ENCODE measurements at regions not wholly inside any gene's neighbourhood (a gene's known extent, or its start where the extent isn't known, plus 50 kb on each side); places are given as distances from the start of the nearest gene placed in this dataset.

DNA sequence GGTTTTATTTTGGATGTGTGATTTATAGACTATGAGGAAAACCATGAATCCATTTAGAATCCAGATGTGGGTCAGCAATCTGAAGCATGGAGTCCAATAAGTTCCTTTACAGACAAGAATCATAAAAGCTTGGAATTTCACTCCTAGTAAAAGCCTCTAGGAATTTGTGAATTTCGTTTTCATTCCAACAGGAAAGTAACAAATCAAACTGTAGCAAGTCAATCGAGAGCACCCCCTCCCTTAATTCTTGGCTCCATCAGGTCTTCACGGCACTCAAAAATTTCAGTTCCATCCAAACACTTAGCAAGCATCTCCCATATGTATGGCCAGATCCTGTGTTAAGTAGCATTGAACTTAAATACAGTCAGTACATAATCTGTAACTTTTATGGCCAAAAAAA lies 143.6 kb upstream of the POU2AF2 start:
- peaks cover 24% of the 10 kb centered on the region for H3K27me3 Mint-ChIP-seq (ENCODE audit: low read depth)
- ATAC-seq (replicated peaks in 1 of 2) = no peak

DNA sequence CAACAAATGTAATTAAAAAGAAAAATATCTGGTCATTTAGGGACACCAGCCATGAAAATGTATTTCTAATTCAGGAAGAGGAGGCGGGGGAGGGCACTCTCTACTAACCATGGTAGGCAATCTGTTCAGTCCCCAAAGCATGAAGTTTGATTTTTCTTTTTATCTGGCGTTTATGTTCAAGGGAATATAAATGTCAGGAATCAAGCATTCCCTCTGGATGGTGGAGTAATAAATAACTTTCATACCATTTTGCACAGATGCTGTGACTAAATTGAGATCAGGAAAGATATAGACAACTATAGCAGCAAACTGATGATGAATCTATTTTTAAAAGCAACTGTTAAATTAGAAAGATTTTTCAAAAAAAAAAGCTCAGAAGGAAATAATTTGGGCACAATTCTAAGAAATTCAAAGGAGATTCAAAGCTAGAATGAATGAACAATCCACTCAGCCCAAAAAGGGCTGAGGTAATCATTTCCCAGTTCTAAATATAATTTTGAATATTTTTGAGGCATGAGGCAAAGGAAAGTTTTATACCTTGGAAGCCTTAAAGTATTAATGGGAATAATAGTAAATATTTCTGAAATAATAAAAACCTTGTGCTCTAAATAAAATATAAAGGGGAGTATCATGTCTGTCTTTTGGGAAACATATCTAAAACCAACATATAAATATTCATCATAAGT lies 146.4 kb upstream of the POU2AF2 start:
- H3K27me3 Mint-ChIP-seq (ENCODE audit: low read depth) = peaks cover 20% of the 10 kb centered on the region
- no peak overlapping the region for H3K27ac Mint-ChIP-seq
- no peak overlapping the region for H3K4me3 Mint-ChIP-seq
- H3K4me1 Mint-ChIP-seq (ENCODE audit: low read depth) = no peaks in the 10 kb centered on the region
- ATAC-seq (replicated peaks in 1 of 2) (no peak), DNase-seq (no peak)
- no peaks in the 10 kb centered on the region for H3K9me3 Mint-ChIP-seq
- no peaks in the 10 kb centered on the region for H3K36me3 Mint-ChIP-seq (ENCODE audit: insufficient read depth in 2 of 2)

More for the DNA sequence above, 143.6 kb upstream of the POU2AF2 start:
- Mint-ChIP-seq H3K36me3 (ENCODE audit: insufficient read depth in 2 of 2) (no peaks in the 10 kb centered on the region), H3K4me3 (no peak overlapping the region), H3K4me1 (ENCODE audit: low read depth) (no peaks in the 10 kb centered on the region), H3K9me3 (no peaks in the 10 kb centered on the region), H3K27ac (no peak overlapping the region)
- DNase-seq = no peak

DNA sequence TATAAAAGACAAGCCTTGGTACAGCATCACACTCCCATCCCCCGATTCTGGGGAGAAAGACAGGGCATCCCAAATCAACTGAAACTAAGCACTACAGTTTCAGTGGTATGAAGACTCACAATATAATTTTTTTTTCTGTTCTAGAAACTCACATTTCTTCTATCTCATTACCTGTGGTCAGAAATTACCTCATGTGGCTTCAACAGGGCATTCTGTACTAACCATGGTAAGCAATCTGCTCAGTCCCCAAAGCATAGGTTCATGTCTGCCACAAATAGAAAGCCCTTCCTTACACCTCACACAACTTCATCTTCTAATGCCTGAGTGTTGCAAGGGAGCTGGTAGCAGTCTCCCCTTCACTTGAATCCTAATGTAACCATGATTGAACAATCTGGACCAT lies 147.4 kb upstream of the POU2AF2 start:
- H3K4me3 Mint-ChIP-seq = no peak overlapping the region
- no peak for DNase-seq
- ATAC-seq (replicated peaks in 1 of 2) = no peak

DNA sequence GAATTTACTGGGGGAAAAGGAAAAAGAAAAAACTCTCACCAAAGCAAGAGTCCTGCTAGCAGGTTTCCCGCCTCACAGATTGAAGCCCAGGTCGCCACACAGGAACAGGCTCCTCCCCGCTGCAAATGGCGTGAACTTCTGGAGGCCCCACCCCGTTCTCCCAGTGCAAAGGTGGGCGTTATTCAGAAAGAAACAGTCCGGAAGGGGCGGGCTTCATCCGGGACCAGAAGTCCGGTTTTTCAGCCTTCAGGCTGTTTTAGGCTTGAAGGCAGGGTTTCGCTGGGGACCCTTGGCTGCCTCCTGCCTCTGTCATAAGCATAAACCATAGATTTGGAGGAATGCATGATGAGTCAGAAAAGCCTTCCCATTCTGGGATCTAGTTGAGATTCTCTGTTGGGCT lies 148.3 kb upstream of the POU2AF2 start:
- no peak overlapping the region for H3K27ac Mint-ChIP-seq
- ATAC-seq (replicated peaks in 1 of 2) (no peak), DNase-seq (no peak)
- H3K9me3 Mint-ChIP-seq = no peaks in the 10 kb centered on the region
- H3K27me3 Mint-ChIP-seq (ENCODE audit: low read depth) = peaks cover 14% of the 10 kb centered on the region
- no peaks in the 10 kb centered on the region for H3K4me1 Mint-ChIP-seq (ENCODE audit: low read depth)
- no peak overlapping the region for H3K4me3 Mint-ChIP-seq
- no peaks in the 10 kb centered on the region for H3K36me3 Mint-ChIP-seq (ENCODE audit: insufficient read depth in 2 of 2)

More for the DNA sequence above, 147.4 kb upstream of the POU2AF2 start:
- H3K27me3 Mint-ChIP-seq (ENCODE audit: low read depth) = peaks cover 13% of the 10 kb centered on the region
- no peaks in the 10 kb centered on the region for H3K4me1 Mint-ChIP-seq (ENCODE audit: low read depth)
- no peaks in the 10 kb centered on the region for H3K9me3 Mint-ChIP-seq
- no peak overlapping the region for H3K27ac Mint-ChIP-seq
- H3K36me3 Mint-ChIP-seq (ENCODE audit: insufficient read depth in 2 of 2) = no peaks in the 10 kb centered on the region

DNA sequence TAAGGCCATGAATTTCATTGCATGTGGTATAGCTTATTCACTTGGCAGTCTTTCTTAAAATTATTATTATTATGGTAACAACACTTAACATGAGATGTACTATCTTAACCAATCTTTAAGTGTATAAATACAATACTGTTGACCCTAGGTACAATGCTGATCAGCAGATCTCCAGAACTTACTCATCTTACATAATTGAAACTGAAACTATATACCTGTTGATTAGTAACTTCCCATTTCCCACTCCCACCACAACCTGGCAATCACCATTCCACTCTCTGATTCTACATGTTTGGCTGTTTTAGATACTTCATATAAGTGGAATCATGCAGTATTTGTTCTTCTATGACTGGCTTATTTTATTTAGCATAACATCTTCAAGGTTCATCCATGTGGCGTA lies 150.2 kb upstream of the POU2AF2 start:
- Mint-ChIP-seq H3K27me3 (ENCODE audit: low read depth) (peaks cover 6% of the 10 kb centered on the region), H3K9me3 (no peaks in the 10 kb centered on the region), H3K27ac (no peak overlapping the region), H3K4me3 (no peak overlapping the region), H3K4me1 (ENCODE audit: low read depth) (no peaks in the 10 kb centered on the region), H3K36me3 (ENCODE audit: insufficient read depth in 2 of 2) (no peaks in the 10 kb centered on the region)
- no peak for DNase-seq
- no peak for ATAC-seq (replicated peaks in 1 of 2)

DNA sequence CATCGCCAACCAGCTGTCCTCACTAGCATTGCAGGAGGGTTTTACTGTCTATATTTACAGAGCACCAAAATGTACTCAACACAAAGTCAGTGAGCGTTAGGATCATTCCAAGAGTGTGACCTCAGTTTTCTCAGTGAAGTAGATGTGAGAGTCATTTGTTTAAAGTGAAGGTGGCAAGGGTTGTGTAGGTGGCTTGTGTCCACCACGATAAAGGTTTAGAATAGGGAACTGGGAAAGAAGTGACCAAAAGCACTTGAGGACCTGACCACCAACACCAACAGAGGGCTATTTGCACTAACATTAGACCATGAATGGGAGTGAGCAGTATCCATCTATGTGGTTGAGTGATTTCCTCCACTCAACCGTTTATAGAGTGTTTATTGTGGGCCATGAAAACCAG lies 152.5 kb upstream of the POU2AF2 start:
- H3K4me1 Mint-ChIP-seq (ENCODE audit: low read depth) = no peaks in the 10 kb centered on the region
- H3K9me3 Mint-ChIP-seq = no peaks in the 10 kb centered on the region
- DNase-seq (no peak), ATAC-seq (replicated peaks in 1 of 2) (no peak)
- H3K4me3 Mint-ChIP-seq = no peak overlapping the region
- H3K27ac Mint-ChIP-seq = no peak overlapping the region
- peaks cover 21% of the 10 kb centered on the region for H3K27me3 Mint-ChIP-seq (ENCODE audit: low read depth)
- no peaks in the 10 kb centered on the region for H3K36me3 Mint-ChIP-seq (ENCODE audit: insufficient read depth in 2 of 2)

DNA sequence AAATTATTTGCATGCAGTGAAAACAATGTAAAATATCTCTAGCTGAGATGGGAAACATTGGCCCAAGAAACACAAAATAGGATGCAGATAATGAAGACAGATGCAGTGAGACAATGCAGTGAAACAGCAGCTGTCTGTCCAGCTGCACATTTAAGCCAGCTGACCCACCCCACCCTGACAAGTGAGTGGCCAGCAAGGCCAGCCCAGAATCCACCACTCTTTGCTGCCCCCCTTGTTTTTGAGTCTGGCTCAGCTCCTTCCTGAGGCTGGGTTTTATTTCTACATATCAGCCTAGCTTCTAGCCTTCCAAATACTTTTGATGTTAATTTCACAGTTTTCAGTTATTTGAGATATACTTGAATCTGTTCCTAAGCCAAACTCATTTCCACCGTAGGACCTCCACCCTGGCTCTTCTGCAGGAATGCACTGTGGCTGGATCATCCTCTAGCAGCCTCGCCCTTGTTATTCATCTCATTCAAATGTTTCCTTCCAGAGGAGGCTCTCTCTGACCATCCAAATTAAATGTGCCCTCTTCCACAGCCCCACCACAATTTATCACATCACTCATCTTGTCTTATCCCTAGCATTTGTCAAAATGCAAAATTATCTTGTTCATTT lies 154.1 kb upstream of the POU2AF2 start:
- Mint-ChIP-seq H3K27me3 (ENCODE audit: low read depth) (peaks cover 21% of the 10 kb centered on the region), H3K27ac (no peak overlapping the region), H3K4me1 (ENCODE audit: low read depth) (no peaks in the 10 kb centered on the region), H3K36me3 (ENCODE audit: insufficient read depth in 2 of 2) (no peaks in the 10 kb centered on the region), H3K4me3 (no peak overlapping the region), H3K9me3 (no peaks in the 10 kb centered on the region)
- DNase-seq = no peak
- no peak for ATAC-seq (replicated peaks in 1 of 2)

DNA sequence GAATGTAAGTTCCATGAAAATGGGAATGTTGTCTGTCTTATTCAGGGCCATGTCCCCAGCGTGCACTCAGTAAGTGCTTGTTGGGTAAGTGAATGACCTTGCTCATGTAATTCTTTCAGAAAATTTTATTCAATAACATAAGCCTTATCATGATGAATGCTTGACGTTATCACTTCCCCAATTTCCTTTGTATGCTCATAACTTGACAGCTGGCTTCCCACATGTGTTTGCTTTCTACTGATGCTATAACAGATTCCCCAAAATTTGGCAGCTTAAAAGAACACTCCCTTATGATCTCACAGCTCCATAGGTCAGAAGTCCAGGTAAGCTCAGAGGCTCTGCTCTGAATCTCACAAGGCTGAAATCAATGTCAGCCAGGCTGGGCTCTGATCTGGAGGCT lies 155.8 kb upstream of the POU2AF2 start:
- Mint-ChIP-seq H3K4me3 (no peak overlapping the region), H3K27me3 (ENCODE audit: low read depth) (peaks cover 21% of the 10 kb centered on the region), H3K4me1 (ENCODE audit: low read depth) (no peaks in the 10 kb centered on the region), H3K36me3 (ENCODE audit: insufficient read depth in 2 of 2) (no peaks in the 10 kb centered on the region), H3K27ac (no peak overlapping the region), H3K9me3 (no peaks in the 10 kb centered on the region)
- DNase-seq = no peak
- ATAC-seq (replicated peaks in 1 of 2) = no peak

DNA sequence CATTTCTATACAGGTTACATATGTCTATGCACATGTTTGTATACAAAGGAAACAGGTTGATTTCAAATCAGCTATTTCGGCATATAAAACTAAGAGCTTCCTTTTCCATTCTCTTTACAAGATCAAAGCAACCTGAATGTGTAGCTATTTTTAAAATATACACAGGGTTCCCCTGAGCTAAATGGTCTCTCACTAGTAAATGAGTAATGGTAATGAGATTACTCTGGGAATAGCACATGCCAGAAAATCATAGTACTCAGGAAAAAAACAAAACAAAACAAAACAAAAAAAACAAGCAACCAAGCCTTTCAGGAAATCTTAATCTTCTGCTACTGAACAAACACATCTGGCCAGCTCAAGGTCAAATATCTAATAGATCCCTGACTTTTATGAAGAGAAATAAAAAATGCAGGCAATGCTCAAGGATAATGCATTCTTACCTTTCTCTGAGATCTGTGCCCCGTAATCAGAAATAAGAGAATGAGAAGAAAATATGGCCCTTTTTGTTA lies 156.6 kb upstream of the POU2AF2 start:
- Mint-ChIP-seq H3K36me3 (ENCODE audit: insufficient read depth in 2 of 2) (no peaks in the 10 kb centered on the region), H3K27ac (no peak overlapping the region), H3K27me3 (ENCODE audit: low read depth) (peaks cover 21% of the 10 kb centered on the region), H3K4me1 (ENCODE audit: low read depth) (no peaks in the 10 kb centered on the region), H3K9me3 (no peaks in the 10 kb centered on the region), H3K4me3 (no peak overlapping the region)
- no peak for DNase-seq
- ATAC-seq (replicated peaks in 1 of 2) = no peak

DNA sequence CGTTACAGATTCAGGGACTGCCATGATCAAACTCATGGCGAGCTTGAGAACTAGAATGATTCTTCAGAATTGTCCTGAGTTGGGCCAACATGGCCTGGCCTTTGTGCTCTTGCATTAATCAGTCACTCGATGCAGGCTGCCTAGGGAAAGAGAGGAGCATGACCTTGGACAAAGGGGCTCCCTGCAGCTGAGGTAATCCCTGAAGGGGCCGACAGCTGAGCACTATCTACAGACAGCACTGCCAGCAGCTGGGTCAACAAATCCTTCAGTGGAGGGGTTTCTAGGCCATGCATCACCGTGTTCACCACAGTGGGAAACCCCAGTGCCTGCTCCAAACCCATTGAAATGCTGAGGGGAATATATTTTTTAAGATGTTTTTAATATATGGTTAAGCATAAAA lies 159.5 kb upstream of the POU2AF2 start:
- DNase-seq = no peak
- Mint-ChIP-seq H3K9me3 (no peaks in the 10 kb centered on the region), H3K27ac (no peak overlapping the region), H3K4me3 (no peak overlapping the region), H3K27me3 (ENCODE audit: low read depth) (peaks cover 14% of the 10 kb centered on the region), H3K4me1 (ENCODE audit: low read depth) (no peaks in the 10 kb centered on the region), H3K36me3 (ENCODE audit: insufficient read depth in 2 of 2) (no peaks in the 10 kb centered on the region)
- ATAC-seq (replicated peaks in 1 of 2) = no peak

DNA sequence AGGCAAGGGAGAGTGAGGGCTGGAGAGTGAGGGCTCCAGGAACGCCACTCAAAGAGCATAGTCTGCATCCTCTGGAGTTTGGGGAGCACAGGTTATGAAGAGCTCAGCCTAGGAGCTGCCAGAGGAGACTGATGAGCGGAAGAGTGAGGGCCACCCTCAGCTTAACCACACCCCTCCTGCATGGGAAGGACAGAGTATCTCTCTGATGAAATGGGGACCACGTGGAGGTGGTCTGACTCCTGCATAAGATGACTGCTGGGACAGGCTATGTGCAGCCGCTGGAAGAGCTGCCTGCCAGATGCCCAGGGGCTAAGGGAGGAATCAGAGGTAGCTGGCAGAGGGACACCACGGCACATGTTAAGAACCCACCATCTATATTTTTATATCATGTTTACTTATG lies 162.9 kb upstream of the POU2AF2 start:
- Mint-ChIP-seq H3K4me1 (ENCODE audit: low read depth) (no peaks in the 10 kb centered on the region), H3K27ac (no peak overlapping the region), H3K9me3 (no peaks in the 10 kb centered on the region), H3K36me3 (ENCODE audit: insufficient read depth in 2 of 2) (no peaks in the 10 kb centered on the region), H3K4me3 (no peak overlapping the region), H3K27me3 (ENCODE audit: low read depth) (no peaks in the 10 kb centered on the region)
- no peak for ATAC-seq (replicated peaks in 1 of 2)
- DNase-seq = no peak

DNA sequence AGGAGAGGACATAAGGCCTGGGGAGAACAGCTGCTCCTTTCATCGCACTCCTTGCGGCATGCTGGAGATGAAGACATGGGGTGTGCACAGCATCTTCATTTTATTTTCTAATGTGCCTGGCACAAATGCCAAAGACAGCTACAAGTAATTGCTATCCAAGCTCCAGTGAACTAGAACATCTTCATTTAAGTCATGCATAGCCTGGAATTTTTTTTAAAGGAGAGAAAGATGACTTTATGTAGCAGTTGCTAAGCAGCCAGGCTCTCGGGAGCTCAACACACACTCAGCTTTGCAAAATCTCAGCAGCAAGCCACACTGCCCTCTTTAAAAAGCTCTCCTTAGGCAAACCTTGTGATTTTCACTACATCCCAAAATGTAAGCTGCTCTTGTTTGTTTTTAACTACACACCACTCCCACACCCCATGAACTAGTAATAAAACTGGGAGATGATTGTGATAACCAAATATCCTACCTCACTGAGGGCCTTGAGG lies 164.5 kb upstream of the POU2AF2 start:
- H3K4me1 Mint-ChIP-seq (ENCODE audit: low read depth) = no peaks in the 10 kb centered on the region
- H3K36me3 Mint-ChIP-seq (ENCODE audit: insufficient read depth in 2 of 2) = no peaks in the 10 kb centered on the region
- DNase-seq (no peak), ATAC-seq (replicated peaks in 1 of 2) (no peak)
- H3K27me3 Mint-ChIP-seq (ENCODE audit: low read depth) = no peaks in the 10 kb centered on the region
- no peak overlapping the region for H3K27ac Mint-ChIP-seq
- no peaks in the 10 kb centered on the region for H3K9me3 Mint-ChIP-seq
- no peak overlapping the region for H3K4me3 Mint-ChIP-seq

DNA sequence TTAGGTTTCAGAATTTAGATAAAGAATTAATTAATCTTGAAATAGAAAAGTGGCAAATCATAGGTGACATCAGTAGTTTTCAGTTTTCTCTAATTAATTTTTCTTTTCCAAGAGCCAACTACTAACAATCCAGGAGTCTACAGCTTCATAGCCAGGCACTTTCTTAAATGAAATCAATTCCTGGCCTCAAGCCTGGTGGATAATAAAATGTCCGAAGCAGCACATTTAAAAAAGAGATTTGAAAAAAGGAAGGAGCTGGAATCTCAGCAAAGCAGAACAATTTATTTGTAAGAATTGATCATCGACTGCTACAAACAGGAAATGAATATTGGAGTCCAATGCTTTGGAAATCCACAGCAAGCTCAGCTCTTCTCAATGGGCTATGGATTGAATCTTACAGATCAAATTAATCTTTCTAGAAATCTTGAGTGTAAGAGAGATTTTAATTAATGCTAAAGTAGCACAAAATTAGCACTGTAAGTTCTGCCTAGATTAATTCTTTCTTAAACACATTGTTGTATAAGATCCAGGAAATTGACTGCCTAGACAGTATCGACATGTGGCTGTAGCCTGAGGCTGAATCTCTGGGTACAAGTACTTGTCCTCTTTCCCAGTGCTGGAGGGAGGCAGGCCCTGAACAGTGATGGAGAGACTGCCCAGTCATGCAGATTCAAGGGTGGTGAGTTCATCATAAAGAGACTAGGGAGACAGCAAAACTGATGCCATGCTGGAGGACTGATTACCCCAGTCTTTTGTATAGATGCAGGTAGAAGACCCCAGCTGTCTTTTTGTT lies 167.8 kb upstream of the POU2AF2 start:
- DNase-seq (no peak), ATAC-seq (replicated peaks in 1 of 2) (no peak)
- Mint-ChIP-seq H3K27ac (no peak overlapping the region), H3K27me3 (ENCODE audit: low read depth) (no peaks in the 10 kb centered on the region), H3K4me3 (no peak overlapping the region), H3K36me3 (ENCODE audit: insufficient read depth in 2 of 2) (no peaks in the 10 kb centered on the region), H3K4me1 (ENCODE audit: low read depth) (no peaks in the 10 kb centered on the region), H3K9me3 (no peaks in the 10 kb centered on the region)
